ENCODE measurements at regions not wholly inside any gene's neighbourhood (a gene's known extent, or its start where the extent isn't known, plus 50 kb on each side); places are given as distances from the start of the nearest gene placed in this dataset.

GRCh38 chr2:19232312-19232711 lies 126.1 kb downstream of the OSR1 start:
- DNase-seq = no peak

- no peak for DNase-seq
Observed at GRCh38 chr2:19231625-19232024, 126.8 kb downstream of the OSR1 start.

GRCh38 chr2:19230626-19231025 lies 127.8 kb downstream of the OSR1 start:
- no peak for DNase-seq

- DNase-seq = no peak
Observed at GRCh38 chr2:19228715-19229114, 129.7 kb downstream of the OSR1 start.

- no peak for DNase-seq
Observed at GRCh38 chr2:19228181-19228593, 130.2 kb downstream of the OSR1 start.

- DNase-seq = no peak
Observed at GRCh38 chr2:19226871-19227270, 131.6 kb downstream of the OSR1 start.

GRCh38 chr2:19226386-19226785 lies 132.0 kb downstream of the OSR1 start:
- no peak for DNase-seq

GRCh38 chr2:19225931-19226330 lies 132.5 kb downstream of the OSR1 start:
- DNase-seq = no peak

- DNase-seq = no peak
Observed at GRCh38 chr2:19225126-19225525, 133.3 kb downstream of the OSR1 start.

- no peak for DNase-seq
Observed at GRCh38 chr2:19224486-19224885, 133.9 kb downstream of the OSR1 start.

GRCh38 chr2:19224011-19224410 lies 134.4 kb downstream of the OSR1 start:
- no peak for DNase-seq

- no peak for DNase-seq
Observed at GRCh38 chr2:19219060-19219459, 139.4 kb downstream of the OSR1 start.

GRCh38 chr2:19218166-19218565 lies 140.3 kb downstream of the OSR1 start:
- DNase-seq = no peak

GRCh38 chr2:19216676-19217602 lies 141.5 kb downstream of the OSR1 start:
- DNase-seq = no peak

- DNase-seq = no peak
Observed at GRCh38 chr2:19216238-19216637, 142.2 kb downstream of the OSR1 start.

- DNase-seq = no peak
Observed at GRCh38 chr2:19214682-19215391, 143.6 kb downstream of the OSR1 start.

- no peak for DNase-seq
Observed at GRCh38 chr2:19209575-19210341, 148.7 kb downstream of the OSR1 start.

GRCh38 chr2:19208479-19209199 lies 149.8 kb downstream of the OSR1 start:
- no peak for DNase-seq

- peak; percentile 32 for DNase-seq
Observed at GRCh38 chr2:19207452-19207851, 151.0 kb downstream of the OSR1 start.

GRCh38 chr2:19205983-19206533 lies 152.4 kb downstream of the OSR1 start:
- no peak for DNase-seq

GRCh38 chr2:19203866-19204265 lies 154.6 kb downstream of the OSR1 start:
- DNase-seq = no peak

- no peak for DNase-seq
Observed at GRCh38 chr2:19201911-19202462, 156.4 kb downstream of the OSR1 start.
